ENCODE measurements at regions not wholly inside any gene's neighbourhood (a gene's known extent, or its start where the extent isn't known, plus 50 kb on each side); places are given as distances from the start of the nearest gene placed in this dataset.

DNA sequence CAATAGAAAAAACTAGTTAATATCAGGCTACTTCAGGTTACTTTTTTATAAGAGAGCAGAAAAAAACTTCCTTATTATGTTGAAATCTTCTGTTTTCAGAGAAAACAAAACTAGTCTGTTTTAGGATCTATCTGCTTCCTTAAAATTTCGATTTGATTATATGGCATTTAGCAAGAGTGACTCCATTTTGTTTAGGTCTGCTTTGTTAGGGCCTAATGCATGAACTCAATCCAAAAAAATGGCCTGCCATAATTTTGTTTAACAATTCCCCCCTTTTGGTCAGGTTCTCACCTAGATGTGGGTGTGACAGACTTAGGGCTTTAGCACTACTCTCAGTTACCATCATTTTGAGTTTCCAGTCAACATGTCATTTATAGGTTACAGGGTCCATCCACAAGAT, 89.8 kb upstream of the GNG12 start:
- Mint-ChIP-seq H3K9me3 (no peaks in the 10 kb centered on the region), H3K4me3 (no peak overlapping the region), H3K27ac (no peak overlapping the region), H3K36me3 (no peaks in the 10 kb centered on the region), H3K27me3 (peaks cover 0 to 19% (median 6%) of the 10 kb centered on the region in 5 donors), H3K4me1 (no peaks in the 10 kb centered on the region)
- Histone ChIP-seq H3K9me3 (ENCODE audit: control insufficient read depth in 2 of 3, low read length in 3 of 3) (no peaks in the 10 kb centered on the region), H3K27ac (ENCODE audit: low read depth, low read length) (no peak overlapping the region), H3K27me3 (ENCODE audit: control insufficient read depth in 2 of 2, insufficient read depth in 2 of 2, low read length in 2 of 2) (no peaks in the 10 kb centered on the region), H3K4me1 (ENCODE audit: control insufficient read depth in 2 of 2, insufficient read depth in 2 of 2, low read length in 2 of 2) (no peaks in the 10 kb centered on the region), H3K4me3 (ENCODE audit: low read length) (no peak overlapping the region), H3K36me3 (ENCODE audit: control insufficient read depth in 2 of 3, insufficient read depth in 3 of 3, low read length in 3 of 3) (no peaks in the 10 kb centered on the region)
- ChIA-PET CTCF (no interaction called here), POLR2A (no interaction called here)
- no peak for ATAC-seq
- no peak for DNase-seq
- intact Hi-C loops (cut with micrococcal nuclease) = no loop called here

DNA sequence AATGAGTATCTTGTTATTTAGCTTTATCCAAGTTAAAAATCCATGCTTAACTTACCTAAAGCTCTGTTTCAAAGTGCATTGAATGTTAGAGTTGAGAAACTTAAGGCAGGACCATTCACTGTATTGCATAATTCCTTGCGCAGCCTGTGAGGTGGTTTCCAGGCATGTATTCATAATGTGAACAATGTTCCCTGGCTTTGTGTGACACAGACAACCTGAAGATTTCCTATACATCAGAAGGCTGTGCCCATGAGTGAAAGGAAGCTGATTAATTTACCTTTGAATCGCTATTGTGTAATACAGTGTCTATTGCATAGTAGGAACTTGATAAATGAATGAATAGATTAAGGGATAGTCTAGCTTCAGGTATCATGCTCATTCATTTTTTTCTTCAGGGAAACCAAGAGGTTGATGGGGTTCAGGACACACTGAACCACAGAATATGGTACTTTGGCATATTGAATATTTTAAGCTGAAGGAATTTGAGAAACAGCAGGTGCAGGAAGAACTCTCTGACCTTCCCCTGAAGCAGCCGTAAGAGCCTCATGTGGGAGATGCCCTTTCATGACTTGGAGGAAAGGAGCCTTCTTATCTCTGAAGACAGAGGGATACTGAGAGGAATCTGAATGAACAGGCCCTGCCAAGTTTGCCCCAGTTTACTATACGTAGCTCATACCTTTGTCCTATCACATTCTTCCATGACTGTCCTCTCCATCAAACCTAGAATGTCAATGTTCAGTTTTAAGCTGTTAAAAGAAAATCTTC, 88.6 kb upstream of the GNG12 start:
- Histone ChIP-seq H3K4me1 (ENCODE audit: control insufficient read depth in 2 of 2, insufficient read depth in 2 of 2, low read length in 2 of 2) (no peaks in the 10 kb centered on the region), H3K4me3 (ENCODE audit: low read length) (no peak overlapping the region), H3K9me3 (ENCODE audit: control insufficient read depth in 2 of 3, low read length in 3 of 3) (no peaks in the 10 kb centered on the region), H3K27me3 (ENCODE audit: control insufficient read depth in 2 of 2, insufficient read depth in 2 of 2, low read length in 2 of 2) (no peaks in the 10 kb centered on the region), H3K36me3 (ENCODE audit: control insufficient read depth in 2 of 3, insufficient read depth in 3 of 3, low read length in 3 of 3) (no peaks in the 10 kb centered on the region), H3K27ac (ENCODE audit: low read depth, low read length) (no peak overlapping the region)
- H3K36me3 Mint-ChIP-seq = no peaks in the 10 kb centered on the region
- H3K4me3 Mint-ChIP-seq = no peak overlapping the region
- no peak for DNase-seq
- intact Hi-C loops (cut with micrococcal nuclease) = no loop called here
- H3K27me3 Mint-ChIP-seq = peaks cover 0 to 23% (median 10%) of the 10 kb centered on the region in 5 donors
- H3K9me3 Mint-ChIP-seq = no peaks in the 10 kb centered on the region
- no peak overlapping the region for H3K27ac Mint-ChIP-seq
- CTCF ChIA-PET = no interaction called here
- H3K4me1 Mint-ChIP-seq = no peaks in the 10 kb centered on the region
- POLR2A ChIA-PET = no interaction called here
- no peak for ATAC-seq

DNA sequence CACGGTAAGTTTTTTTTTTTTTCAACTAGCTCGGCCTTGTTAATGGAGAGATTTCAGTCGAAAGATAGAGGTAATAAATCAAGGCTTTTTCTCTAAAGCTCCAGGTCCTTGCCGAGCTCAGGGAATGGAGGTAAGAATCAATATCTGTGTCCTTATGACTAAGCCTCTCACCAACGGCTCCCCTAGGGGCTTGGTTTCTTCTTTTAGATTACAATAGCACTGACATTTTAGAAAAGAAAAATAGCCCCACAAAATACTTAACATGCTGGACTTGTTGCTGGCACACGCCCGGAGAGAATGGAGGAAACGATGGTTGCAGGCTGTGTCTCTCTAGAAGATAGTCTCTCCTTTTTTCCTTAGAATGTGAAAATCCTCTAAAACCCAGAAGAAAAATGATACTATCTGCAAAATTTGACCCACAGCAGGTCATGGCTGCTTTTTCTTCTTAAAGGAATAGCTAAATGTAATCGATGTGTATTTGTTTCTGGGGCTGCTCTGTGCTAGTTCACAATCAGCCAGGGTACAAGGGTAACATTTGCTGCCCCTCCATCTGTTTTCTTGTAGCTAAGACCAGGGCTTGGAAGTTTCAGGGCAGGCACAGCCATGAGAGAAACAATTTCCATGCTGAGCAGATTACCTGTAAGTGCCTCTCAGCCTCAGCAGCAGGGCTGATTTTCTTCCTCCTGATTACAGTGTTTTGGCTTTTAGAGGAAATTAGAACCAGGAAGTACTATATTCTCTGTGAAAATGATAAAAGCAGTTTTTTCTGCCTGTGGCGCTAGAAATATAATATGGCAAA, 86.2 kb upstream of the GNG12 start:
- Histone ChIP-seq H3K27ac (ENCODE audit: low read depth, low read length) (no peak overlapping the region), H3K4me1 (ENCODE audit: control insufficient read depth in 2 of 2, insufficient read depth in 2 of 2, low read length in 2 of 2) (no peaks in the 10 kb centered on the region), H3K27me3 (ENCODE audit: control insufficient read depth in 2 of 2, insufficient read depth in 2 of 2, low read length in 2 of 2) (no peaks in the 10 kb centered on the region), H3K9me3 (ENCODE audit: control insufficient read depth in 2 of 3, low read length in 3 of 3) (no peaks in the 10 kb centered on the region), H3K4me3 (ENCODE audit: low read length) (no peak overlapping the region), H3K36me3 (ENCODE audit: control insufficient read depth in 2 of 3, insufficient read depth in 3 of 3, low read length in 3 of 3) (no peaks in the 10 kb centered on the region)
- DNase-seq (no peak), ATAC-seq (no peak)
- Mint-ChIP-seq H3K27ac (no peak overlapping the region), H3K4me3 (no peak overlapping the region), H3K4me1 (no peaks in the 10 kb centered on the region), H3K36me3 (no peaks in the 10 kb centered on the region), H3K9me3 (peaks cover 0 to 6% (median 0%) of the 10 kb centered on the region in 11 donors), H3K27me3 (peaks cover 0 to 18% (median 11%) of the 10 kb centered on the region in 5 donors)
- POLR2A ChIA-PET = no interaction called here
- intact Hi-C loops (cut with micrococcal nuclease) = no loop called here
- CTCF ChIA-PET = no interaction called here

DNA sequence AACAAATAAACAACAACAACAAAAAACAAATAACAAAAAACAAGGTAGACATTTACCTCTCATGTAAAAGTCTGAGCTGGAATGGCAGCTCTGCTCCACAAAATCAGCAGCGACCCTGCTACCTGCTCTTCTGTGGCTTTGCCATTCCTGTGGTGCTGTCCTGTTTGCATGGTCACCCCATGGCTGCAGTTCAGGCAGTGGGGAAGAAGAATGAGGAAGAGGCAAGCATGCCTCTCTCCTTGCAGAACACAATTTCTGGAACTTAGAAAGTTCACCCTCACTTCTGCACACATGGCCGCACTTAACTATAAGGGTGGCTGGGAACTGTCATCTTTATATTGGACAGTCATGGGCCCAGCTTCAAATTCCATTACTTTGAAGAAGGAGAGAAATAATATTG, 84.8 kb upstream of the GNG12 start:
- POLR2A ChIA-PET = no interaction called here
- no peak for DNase-seq

DNA sequence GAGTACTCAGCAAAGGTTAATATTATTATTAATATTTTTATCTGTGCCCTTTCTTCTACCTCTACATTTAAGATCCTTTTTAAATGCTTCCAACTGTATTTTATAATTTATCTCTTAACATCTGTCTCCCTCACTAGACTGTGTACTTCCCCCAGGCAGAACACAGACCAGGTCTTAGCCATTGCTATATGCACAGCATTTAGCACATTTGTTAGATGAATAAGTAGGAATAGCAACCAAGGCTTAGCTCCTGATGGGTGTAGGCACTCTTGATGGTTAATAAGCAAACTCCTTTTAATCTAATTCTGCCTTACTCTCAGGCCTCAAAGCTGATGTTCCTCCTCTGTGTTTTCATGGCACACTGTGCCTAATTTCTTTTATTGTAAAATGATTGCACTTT, 83.7 kb upstream of the GNG12 start:
- POLR2A ChIA-PET = no interaction called here
- no peak for DNase-seq
- Mint-ChIP-seq H3K27me3 (peaks cover 2 to 24% (median 11%) of the 10 kb centered on the region in 5 donors), H3K27ac (no peak overlapping the region), H3K4me3 (no peak overlapping the region), H3K4me1 (no peaks in the 10 kb centered on the region), H3K36me3 (no peaks in the 10 kb centered on the region), H3K9me3 (peaks cover 0 to 11% (median 2%) of the 10 kb centered on the region in 11 donors)
- Histone ChIP-seq H3K4me3 (ENCODE audit: low read length) (no peak overlapping the region), H3K36me3 (ENCODE audit: control insufficient read depth in 2 of 3, insufficient read depth in 3 of 3, low read length in 3 of 3) (no peaks in the 10 kb centered on the region), H3K9me3 (ENCODE audit: control insufficient read depth in 2 of 3, low read length in 3 of 3) (no peaks in the 10 kb centered on the region), H3K4me1 (ENCODE audit: control insufficient read depth in 2 of 2, insufficient read depth in 2 of 2, low read length in 2 of 2) (no peaks in the 10 kb centered on the region), H3K27ac (ENCODE audit: low read depth, low read length) (no peak overlapping the region), H3K27me3 (ENCODE audit: control insufficient read depth in 2 of 2, insufficient read depth in 2 of 2, low read length in 2 of 2) (no peaks in the 10 kb centered on the region)
- CTCF ChIA-PET = no interaction called here
- no peak for ATAC-seq
- intact Hi-C loops (cut with micrococcal nuclease) = no loop called here

More for the DNA sequence above, 84.8 kb upstream of the GNG12 start:
- Histone ChIP-seq H3K27ac (ENCODE audit: low read depth, low read length) (no peak overlapping the region), H3K4me3 (ENCODE audit: low read length) (no peak overlapping the region), H3K9me3 (ENCODE audit: control insufficient read depth in 2 of 3, low read length in 3 of 3) (no peaks in the 10 kb centered on the region), H3K4me1 (ENCODE audit: control insufficient read depth in 2 of 2, insufficient read depth in 2 of 2, low read length in 2 of 2) (no peaks in the 10 kb centered on the region), H3K36me3 (ENCODE audit: control insufficient read depth in 2 of 3, insufficient read depth in 3 of 3, low read length in 3 of 3) (no peaks in the 10 kb centered on the region), H3K27me3 (ENCODE audit: control insufficient read depth in 2 of 2, insufficient read depth in 2 of 2, low read length in 2 of 2) (no peaks in the 10 kb centered on the region)
- Mint-ChIP-seq H3K4me1 (no peaks in the 10 kb centered on the region), H3K4me3 (no peak overlapping the region), H3K36me3 (no peaks in the 10 kb centered on the region), H3K27ac (no peak overlapping the region), H3K27me3 (peaks cover 0 to 24% (median 11%) of the 10 kb centered on the region in 5 donors), H3K9me3 (peaks cover 0 to 6% (median 1%) of the 10 kb centered on the region in 11 donors)
- no peak for ATAC-seq
- intact Hi-C loops (cut with micrococcal nuclease) = no loop called here
- CTCF ChIA-PET = no interaction called here

DNA sequence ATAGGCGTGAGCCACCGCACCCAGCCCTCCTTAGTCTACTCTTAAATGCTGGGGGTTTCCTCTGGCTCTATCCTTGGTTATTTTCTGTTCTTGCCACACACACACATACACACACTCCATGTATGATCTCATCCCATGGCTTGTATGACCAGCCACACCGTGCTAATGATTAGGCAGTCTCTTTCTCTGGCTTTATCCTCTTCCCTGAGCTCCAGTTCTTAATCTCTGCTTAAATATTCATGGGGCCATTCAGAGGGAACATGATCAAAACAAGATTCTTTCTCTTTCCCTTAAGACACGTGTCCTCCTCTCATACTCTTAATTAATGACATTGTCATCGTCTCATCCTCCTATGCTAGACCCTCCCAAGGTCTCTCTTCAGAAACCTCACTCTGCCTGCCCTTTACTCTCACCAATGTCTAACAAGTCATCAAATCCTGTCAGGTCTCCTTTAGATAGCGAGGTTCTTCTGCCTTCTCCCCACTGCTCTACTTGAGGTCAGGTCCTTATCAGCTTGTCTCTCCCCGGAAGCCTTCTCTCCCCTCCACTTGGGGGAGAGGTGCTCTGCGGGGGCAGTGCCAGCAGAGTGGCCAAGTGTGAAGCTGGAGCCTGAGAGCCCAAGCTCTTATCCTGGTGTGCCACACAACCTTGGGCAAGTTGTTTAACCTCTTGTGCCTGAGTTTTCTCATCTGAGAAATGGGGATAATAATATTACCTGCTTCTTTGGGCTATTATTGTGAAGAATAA, 83.0 kb upstream of the GNG12 start:
- ChIA-PET POLR2A (no interaction called here), CTCF (no interaction called here)
- no peak overlapping the region for H3K27ac Mint-ChIP-seq
- no peaks in the 10 kb centered on the region for H3K27me3 ChIP-seq (ENCODE audit: control insufficient read depth in 2 of 2, insufficient read depth in 2 of 2, low read length in 2 of 2)
- ATAC-seq = no peak
- no peak overlapping the region for H3K27ac ChIP-seq (ENCODE audit: low read depth, low read length)
- H3K9me3 ChIP-seq (ENCODE audit: control insufficient read depth in 2 of 3, low read length in 3 of 3) = no peaks in the 10 kb centered on the region
- DNase-seq = no peak
- H3K4me1 ChIP-seq (ENCODE audit: control insufficient read depth in 2 of 2, insufficient read depth in 2 of 2, low read length in 2 of 2) = no peaks in the 10 kb centered on the region
- H3K36me3 Mint-ChIP-seq = no peaks in the 10 kb centered on the region
- H3K4me1 Mint-ChIP-seq = no peaks in the 10 kb centered on the region
- intact Hi-C loops (cut with micrococcal nuclease) = no loop called here
- no peak overlapping the region for H3K4me3 ChIP-seq (ENCODE audit: low read length)
- peaks cover 2 to 24% (median 11%) of the 10 kb centered on the region in 5 donors for H3K27me3 Mint-ChIP-seq
- no peaks in the 10 kb centered on the region for H3K36me3 ChIP-seq (ENCODE audit: control insufficient read depth in 2 of 3, insufficient read depth in 3 of 3, low read length in 3 of 3)
- peaks cover 0 to 11% (median 3%) of the 10 kb centered on the region in 11 donors for H3K9me3 Mint-ChIP-seq
- H3K4me3 Mint-ChIP-seq = no peak overlapping the region

Data from naive thymus-derived CD4-positive, alpha-beta T cell (primary cell).